K562 (cell line): ENCODE measurements at regions not wholly inside any gene's neighbourhood (a gene's known extent, or its start where the extent isn't known, plus 50 kb on each side); places are given as distances from the start of the nearest gene placed in this dataset.

ENCODE experiments used
- EZH2 ChIP-seq: IDR thresholded peaks from 2 replicates; pipeline ENCODE4 v1.6.1; 2012; ENCODE audit warnings: low read depth, mild to moderate bottlenecking, inconsistent platforms, low read length, borderline replicate concordance
- FOXM1 ChIP-seq, 2 experiments: fragments of 450-650 bp in 1 of 2; sonication (generic) in 1 of 2; formaldehyde crosslinking in 1 of 2; IDR thresholded peaks; 2 replicates each; pipeline versions ENCODE4 v1.6.1 to v1.9.0; 2017 to 2022; ENCODE audit warnings: low read depth in 2 of 2, mild to moderate bottlenecking in 2 of 2, missing genetic modification reagents in 1 of 2, moderate library complexity in 1 of 2
- GTF2A2 ChIP-seq: IDR thresholded peaks from 2 replicates; pipeline ENCODE4 v1.6.1; 2016; ENCODE audit warnings: mild to moderate bottlenecking, missing genetic modification characterization, missing compliant biosample characterization
- HMG20B ChIP-seq: fragments of 250-450 bp; sonication (Bioruptor Pico); IDR thresholded peaks from 2 replicates; pipeline ENCODE4 v1.5.0; 2021; ENCODE audit warnings: mild to moderate bottlenecking
- TF ChIP-seq, protein P1 (sequence below): fragments of 150-350 bp; IDR thresholded peaks from 2 replicates; pipeline ENCODE4 v1.6.1; 2014; ENCODE audit warnings: low read depth, mild to moderate bottlenecking, low read length, borderline replicate concordance
- TF ChIP-seq, protein P2 (sequence below): fragments of 450-650 bp; IDR thresholded peaks from 2 replicates; pipeline ENCODE4 v1.7.1; 2018; ENCODE audit warnings: mild to moderate bottlenecking, low read depth; ENCODE audit not compliant: partially characterized antibody
- TF ChIP-seq, protein P3 (sequence below), 3 experiments: IDR thresholded peaks in 2 of 3; conservative IDR thresholded peaks in 1 of 3; 2 replicates each; pipeline ENCODE4 v1.5.1; 2011 to 2012; ENCODE audit warnings: low read length in 3 of 3, mild to moderate bottlenecking in 3 of 3, control low read depth in 2 of 3, improper control_type of control experiment in 1 of 3, inconsistent platforms in 1 of 3, low read depth in 1 of 3, mixed read lengths in 1 of 3, moderate library complexity in 1 of 3; ENCODE audit not compliant: insufficient read depth in 2 of 3

DNA sequence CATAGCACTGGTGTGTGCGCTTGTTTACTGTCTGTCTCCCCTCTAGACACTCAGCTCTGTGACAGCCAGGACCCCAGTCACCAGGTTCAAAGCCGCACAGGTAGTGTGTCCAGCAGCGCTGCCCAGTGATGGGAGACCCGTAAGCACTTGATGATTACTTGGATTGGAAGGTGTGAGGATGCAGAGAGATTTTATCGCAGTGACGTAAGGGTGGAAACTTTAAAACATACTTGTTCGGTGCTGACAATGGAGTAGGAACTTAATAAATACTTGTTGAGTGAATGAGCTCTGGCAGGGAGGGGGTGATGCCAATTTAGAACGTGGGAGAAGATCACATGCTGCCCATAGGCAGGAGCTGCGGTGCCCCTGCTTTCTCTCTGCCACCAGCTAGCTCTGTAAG lies 99.2 kb upstream of the PITX1 start:
- TF ChIP-seq EZH2 (no peak), GTF2A2 (tag) (no peak), HMG20B (CRISPR knock-in tag) (no peak), FOXM1 (IDR thresholded peaks at IDR 0.05; ENCODE audit: low read depth) (no peak), FOXM1 (CRISPR knock-in tag; IDR thresholded peaks at IDR 0.05; ENCODE audit: low read depth) (no peak)
- TF ChIP-seq, protein P1, sequence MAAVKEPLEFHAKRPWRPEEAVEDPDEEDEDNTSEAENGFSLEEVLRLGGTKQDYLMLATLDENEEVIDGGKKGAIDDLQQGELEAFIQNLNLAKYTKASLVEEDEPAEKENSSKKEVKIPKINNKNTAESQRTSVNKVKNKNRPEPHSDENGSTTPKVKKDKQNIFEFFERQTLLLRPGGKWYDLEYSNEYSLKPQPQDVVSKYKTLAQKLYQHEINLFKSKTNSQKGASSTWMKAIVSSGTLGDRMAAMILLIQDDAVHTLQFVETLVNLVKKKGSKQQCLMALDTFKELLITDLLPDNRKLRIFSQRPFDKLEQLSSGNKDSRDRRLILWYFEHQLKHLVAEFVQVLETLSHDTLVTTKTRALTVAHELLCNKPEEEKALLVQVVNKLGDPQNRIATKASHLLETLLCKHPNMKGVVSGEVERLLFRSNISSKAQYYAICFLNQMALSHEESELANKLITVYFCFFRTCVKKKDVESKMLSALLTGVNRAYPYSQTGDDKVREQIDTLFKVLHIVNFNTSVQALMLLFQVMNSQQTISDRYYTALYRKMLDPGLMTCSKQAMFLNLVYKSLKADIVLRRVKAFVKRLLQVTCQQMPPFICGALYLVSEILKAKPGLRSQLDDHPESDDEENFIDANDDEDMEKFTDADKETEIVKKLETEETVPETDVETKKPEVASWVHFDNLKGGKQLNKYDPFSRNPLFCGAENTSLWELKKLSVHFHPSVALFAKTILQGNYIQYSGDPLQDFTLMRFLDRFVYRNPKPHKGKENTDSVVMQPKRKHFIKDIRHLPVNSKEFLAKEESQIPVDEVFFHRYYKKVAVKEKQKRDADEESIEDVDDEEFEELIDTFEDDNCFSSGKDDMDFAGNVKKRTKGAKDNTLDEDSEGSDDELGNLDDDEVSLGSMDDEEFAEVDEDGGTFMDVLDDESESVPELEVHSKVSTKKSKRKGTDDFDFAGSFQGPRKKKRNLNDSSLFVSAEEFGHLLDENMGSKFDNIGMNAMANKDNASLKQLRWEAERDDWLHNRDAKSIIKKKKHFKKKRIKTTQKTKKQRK: no peak
- TF ChIP-seq, protein P2, sequence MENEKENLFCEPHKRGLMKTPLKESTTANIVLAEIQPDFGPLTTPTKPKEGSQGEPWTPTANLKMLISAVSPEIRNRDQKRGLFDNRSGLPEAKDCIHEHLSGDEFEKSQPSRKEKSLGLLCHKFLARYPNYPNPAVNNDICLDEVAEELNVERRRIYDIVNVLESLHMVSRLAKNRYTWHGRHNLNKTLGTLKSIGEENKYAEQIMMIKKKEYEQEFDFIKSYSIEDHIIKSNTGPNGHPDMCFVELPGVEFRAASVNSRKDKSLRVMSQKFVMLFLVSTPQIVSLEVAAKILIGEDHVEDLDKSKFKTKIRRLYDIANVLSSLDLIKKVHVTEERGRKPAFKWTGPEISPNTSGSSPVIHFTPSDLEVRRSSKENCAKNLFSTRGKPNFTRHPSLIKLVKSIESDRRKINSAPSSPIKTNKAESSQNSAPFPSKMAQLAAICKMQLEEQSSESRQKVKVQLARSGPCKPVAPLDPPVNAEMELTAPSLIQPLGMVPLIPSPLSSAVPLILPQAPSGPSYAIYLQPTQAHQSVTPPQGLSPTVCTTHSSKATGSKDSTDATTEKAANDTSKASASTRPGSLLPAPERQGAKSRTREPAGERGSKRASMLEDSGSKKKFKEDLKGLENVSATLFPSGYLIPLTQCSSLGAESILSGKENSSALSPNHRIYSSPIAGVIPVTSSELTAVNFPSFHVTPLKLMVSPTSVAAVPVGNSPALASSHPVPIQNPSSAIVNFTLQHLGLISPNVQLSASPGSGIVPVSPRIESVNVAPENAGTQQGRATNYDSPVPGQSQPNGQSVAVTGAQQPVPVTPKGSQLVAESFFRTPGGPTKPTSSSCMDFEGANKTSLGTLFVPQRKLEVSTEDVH: no peak
- TF ChIP-seq, protein P3, sequence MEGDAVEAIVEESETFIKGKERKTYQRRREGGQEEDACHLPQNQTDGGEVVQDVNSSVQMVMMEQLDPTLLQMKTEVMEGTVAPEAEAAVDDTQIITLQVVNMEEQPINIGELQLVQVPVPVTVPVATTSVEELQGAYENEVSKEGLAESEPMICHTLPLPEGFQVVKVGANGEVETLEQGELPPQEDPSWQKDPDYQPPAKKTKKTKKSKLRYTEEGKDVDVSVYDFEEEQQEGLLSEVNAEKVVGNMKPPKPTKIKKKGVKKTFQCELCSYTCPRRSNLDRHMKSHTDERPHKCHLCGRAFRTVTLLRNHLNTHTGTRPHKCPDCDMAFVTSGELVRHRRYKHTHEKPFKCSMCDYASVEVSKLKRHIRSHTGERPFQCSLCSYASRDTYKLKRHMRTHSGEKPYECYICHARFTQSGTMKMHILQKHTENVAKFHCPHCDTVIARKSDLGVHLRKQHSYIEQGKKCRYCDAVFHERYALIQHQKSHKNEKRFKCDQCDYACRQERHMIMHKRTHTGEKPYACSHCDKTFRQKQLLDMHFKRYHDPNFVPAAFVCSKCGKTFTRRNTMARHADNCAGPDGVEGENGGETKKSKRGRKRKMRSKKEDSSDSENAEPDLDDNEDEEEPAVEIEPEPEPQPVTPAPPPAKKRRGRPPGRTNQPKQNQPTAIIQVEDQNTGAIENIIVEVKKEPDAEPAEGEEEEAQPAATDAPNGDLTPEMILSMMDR (IDR thresholded peaks at IDR 0.05 in 2 of 3, conservative IDR thresholded peaks at IDR 0.05 in 1 of 3; ENCODE audit: insufficient read depth in 2 of 3, low read depth in 1 of 3, low read length in 3 of 3): no peak
